GM21825 (cell line): ENCODE measurements at regions not wholly inside any gene's neighbourhood (a gene's known extent, or its start where the extent isn't known, plus 50 kb on each side); places are given as distances from the start of the nearest gene placed in this dataset.
A peak's percentile ranks its signal among the peaks of the same experiment; 100 is the strongest.

Experiments used
- ATAC-seq: cut with Tn5 transposase; IDR thresholded peaks from one replicate; pipeline ENCODE4 v1.9.1; 2021; ENCODE audit warnings: mild to moderate bottlenecking, moderate library complexity; ENCODE audit not compliant: unreplicated experiment

GRCh38 chr12:128116537-128116936, 150.4 kb upstream of the TMEM132C start:
- ATAC-seq: no peak

GRCh38 chr12:128120035-128120434, 146.9 kb upstream of the TMEM132C start:
- no peak for ATAC-seq

- no peak for ATAC-seq
Observed at GRCh38 chr12:128121424-128121823, 145.5 kb upstream of the TMEM132C start.

GRCh38 chr12:128123096-128123495, 143.9 kb upstream of the TMEM132C start:
- ATAC-seq: no peak

- no peak for ATAC-seq
Observed at GRCh38 chr12:128131955-128132354, 135.0 kb upstream of the TMEM132C start.

- no peak for ATAC-seq
Observed at GRCh38 chr12:128133321-128134073, 133.5 kb upstream of the TMEM132C start.

GRCh38 chr12:128137140-128137539, 129.8 kb upstream of the TMEM132C start:
- ATAC-seq: peak; percentile 67

GRCh38 chr12:128138125-128138524, 128.8 kb upstream of the TMEM132C start:
- no peak for ATAC-seq

GRCh38 chr12:128140551-128140950, 126.4 kb upstream of the TMEM132C start:
- no peak for ATAC-seq

GRCh38 chr12:128150961-128151360, 116.0 kb upstream of the TMEM132C start:
- no peak for ATAC-seq

- ATAC-seq: no peak
Observed at GRCh38 chr12:128155571-128155970, 111.4 kb upstream of the TMEM132C start.

GRCh38 chr12:128163086-128163485, 103.9 kb upstream of the TMEM132C start:
- no peak for ATAC-seq

- no peak for ATAC-seq
Observed at GRCh38 chr12:128164533-128164932, 102.4 kb upstream of the TMEM132C start.

- no peak for ATAC-seq
Observed at GRCh38 chr12:128165387-128165786, 101.6 kb upstream of the TMEM132C start.

- no peak for ATAC-seq
Observed at GRCh38 chr12:128168273-128168672, 98.7 kb upstream of the TMEM132C start.

GRCh38 chr12:128170181-128170580, 96.8 kb upstream of the TMEM132C start:
- ATAC-seq: no peak

GRCh38 chr12:128178565-128178964, 88.4 kb upstream of the TMEM132C start:
- ATAC-seq: no peak

GRCh38 chr12:128178966-128179365, 88.0 kb upstream of the TMEM132C start:
- ATAC-seq: no peak

GRCh38 chr12:128180166-128180565, 86.8 kb upstream of the TMEM132C start:
- ATAC-seq: no peak

- ATAC-seq: no peak
Observed at GRCh38 chr12:128190052-128190451, 76.9 kb upstream of the TMEM132C start.

- ATAC-seq: no peak
Observed at GRCh38 chr12:128190614-128191013, 76.4 kb upstream of the TMEM132C start.

- no peak for ATAC-seq
Observed at GRCh38 chr12:128191380-128191779, 75.6 kb upstream of the TMEM132C start.

GRCh38 chr12:128204711-128205110, 62.3 kb upstream of the TMEM132C start:
- no peak for ATAC-seq
